GM12892 (cell line): ENCODE measurements at regions not wholly inside any gene's neighbourhood (a gene's known extent, or its start where the extent isn't known, plus 50 kb on each side); places are given as distances from the start of the nearest gene placed in this dataset.

Experiments used
- POLR2A ChIP-seq: IDR thresholded peaks from 2 replicates; pipeline ENCODE4 v1.6.1; 2011; ENCODE audit warnings: low read depth, low read length, control low read depth
- POLR2AphosphoS5 ChIP-seq: IDR thresholded peaks from 2 replicates; pipeline ENCODE4 v1.6.1; 2011; ENCODE audit warnings: low read depth, low read length, control low read depth

DNA sequence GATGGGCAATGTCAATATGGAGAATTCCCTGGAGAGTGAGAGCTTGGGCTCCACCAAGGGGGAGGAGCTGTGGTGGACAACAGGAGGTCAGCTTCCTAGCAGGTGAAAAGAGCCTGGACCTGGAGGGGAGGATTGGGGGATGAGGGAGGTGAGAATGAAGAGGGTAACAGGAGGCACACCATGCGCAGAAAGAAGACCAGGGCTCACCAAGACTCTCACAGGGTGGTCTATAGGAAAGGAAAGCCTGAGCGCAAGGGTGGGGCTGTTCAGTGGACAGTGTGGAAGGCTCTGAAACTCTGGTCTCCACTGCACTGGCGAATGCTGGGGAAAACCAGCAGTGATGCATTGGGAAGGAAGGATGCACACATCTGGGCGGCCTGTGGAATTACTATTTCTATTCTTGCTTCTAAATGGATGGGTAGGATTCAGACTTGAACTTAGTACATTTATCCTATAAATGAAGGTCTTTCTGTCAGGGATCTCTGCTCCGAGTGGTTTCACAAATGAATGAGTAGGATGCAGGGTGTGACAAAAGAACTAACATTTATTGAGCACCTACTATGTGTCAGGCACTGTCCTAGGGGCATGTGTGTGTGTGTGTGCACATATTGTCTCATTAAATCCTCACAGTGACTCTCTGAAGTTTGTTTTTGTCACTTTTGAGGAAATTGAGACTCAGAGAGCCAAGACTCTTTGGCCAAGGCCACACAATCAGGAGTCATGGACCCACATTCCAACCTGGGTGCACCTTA, 152.7 kb downstream of the CD83 start:
- TF ChIP-seq POLR2A = no peak
- no peak for TF ChIP-seq POLR2AphosphoS5
